Choroid plexus epithelial cell (primary cell): ENCODE measurements at regions not wholly inside any gene's neighbourhood (a gene's known extent, or its start where the extent isn't known, plus 50 kb on each side); places are given as distances from the start of the nearest gene placed in this dataset.

Experiments
- DNase-seq: peaks from one replicate; pipeline ENCODE4 v3.0.0-alpha.2; 2010; ENCODE audit warnings: low read depth
- H3K4me3 ChIP-seq: 2 replicates; pipeline ENCODE4 v1.5.1; 2011; ENCODE audit warnings: low read depth, mild to moderate bottlenecking, control low read depth, low read length, moderate library complexity
- TF ChIP-seq, protein P1 (sequence below): conservative IDR thresholded peaks from 2 replicates; pipeline ENCODE4 v1.5.1; 2011; ENCODE audit warnings: low read depth, mild to moderate bottlenecking, control low read depth, inconsistent platforms, low read length, moderate library complexity

DNA sequence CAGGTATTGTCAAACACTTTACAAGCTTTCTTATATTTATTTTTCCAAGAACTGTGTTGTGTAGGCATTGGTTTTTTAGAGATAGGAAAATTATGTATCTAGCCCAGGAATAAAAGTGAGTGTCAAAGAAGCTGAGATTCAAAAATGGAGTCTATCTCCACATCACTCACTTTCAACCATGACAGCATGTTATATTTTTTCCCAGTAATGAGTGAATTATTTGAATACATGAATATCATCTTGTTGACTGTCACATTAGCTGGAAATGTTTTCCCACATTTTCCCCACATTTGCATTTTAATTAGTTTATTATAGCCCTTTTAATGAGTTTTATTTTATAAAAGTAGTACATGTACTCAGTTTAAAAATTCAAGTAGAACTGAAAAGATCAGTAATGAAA, 693.7 kb downstream of the PCDH18 start:
- H3K4me3 ChIP-seq, result no peak overlapping the region
- DNase-seq, result no peak
- TF ChIP-seq, protein P1, sequence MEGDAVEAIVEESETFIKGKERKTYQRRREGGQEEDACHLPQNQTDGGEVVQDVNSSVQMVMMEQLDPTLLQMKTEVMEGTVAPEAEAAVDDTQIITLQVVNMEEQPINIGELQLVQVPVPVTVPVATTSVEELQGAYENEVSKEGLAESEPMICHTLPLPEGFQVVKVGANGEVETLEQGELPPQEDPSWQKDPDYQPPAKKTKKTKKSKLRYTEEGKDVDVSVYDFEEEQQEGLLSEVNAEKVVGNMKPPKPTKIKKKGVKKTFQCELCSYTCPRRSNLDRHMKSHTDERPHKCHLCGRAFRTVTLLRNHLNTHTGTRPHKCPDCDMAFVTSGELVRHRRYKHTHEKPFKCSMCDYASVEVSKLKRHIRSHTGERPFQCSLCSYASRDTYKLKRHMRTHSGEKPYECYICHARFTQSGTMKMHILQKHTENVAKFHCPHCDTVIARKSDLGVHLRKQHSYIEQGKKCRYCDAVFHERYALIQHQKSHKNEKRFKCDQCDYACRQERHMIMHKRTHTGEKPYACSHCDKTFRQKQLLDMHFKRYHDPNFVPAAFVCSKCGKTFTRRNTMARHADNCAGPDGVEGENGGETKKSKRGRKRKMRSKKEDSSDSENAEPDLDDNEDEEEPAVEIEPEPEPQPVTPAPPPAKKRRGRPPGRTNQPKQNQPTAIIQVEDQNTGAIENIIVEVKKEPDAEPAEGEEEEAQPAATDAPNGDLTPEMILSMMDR, result no peak

DNA sequence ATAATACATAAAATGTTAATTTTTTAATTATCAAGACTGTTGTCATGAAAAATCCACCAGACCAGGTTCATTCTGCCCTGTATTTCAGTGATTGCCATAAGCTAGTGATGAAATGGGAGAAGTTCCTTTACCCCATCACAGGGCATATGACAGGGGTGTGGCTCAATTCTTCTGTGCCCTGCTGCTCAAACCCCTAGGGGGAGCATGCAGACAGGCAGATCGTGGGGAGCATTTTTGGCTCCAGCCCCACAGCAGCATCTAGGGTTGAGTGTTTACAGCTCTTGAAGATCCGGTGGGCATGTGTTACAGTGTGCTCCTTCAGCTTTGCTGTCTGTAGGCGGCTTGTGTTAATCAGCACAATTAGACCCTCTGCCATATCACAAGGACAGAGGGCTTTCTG, 700.7 kb downstream of the PCDH18 start:
- TF ChIP-seq, protein P1, result peak; percentile 20
- DNase-seq, result no peak
- no peak overlapping the region for H3K4me3 ChIP-seq

DNA sequence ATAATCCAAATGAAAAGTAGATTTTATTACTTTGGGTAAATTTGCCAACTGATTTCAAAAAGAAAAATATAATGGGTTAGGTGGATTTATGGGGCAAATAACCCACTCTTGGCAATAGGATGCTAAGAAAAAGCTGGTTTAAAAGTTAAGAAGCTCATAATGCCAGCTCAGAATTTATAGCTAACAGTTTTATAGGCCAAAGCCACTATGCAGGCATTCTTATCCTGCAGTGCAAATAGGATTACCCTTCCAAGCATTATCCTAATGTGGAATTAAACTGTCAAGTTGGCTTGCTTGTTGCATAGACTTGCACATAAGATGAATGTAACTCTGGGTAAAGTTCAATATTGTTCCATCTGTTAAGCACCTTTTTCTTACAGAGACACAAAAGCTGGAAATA, 703.0 kb downstream of the PCDH18 start:
- TF ChIP-seq, protein P1, result no peak
- H3K4me3 ChIP-seq, result no peak overlapping the region
- DNase-seq, result no peak

DNA sequence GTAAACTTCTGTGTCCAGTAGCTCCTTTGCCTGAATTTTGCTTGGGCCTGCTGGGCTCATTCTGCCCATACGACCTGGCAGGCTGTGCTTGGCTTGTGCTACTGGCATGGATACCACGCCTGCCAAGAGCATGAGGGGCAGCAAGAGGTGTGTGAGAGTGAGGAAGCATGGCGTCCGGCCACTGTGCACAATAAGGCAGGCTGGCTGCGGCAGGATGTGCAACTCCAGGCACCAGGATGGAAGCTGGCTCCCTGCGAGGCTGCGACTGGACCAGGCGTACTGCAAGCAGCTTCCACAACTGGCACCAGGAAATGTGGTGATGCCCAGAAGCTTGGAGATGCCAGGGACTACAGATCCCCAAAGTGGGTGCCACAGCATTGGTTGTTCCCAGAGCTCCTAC, 709.3 kb downstream of the PCDH18 start:
- TF ChIP-seq, protein P1, result no peak
- no peak for DNase-seq
- H3K4me3 ChIP-seq, result no peak overlapping the region

DNA sequence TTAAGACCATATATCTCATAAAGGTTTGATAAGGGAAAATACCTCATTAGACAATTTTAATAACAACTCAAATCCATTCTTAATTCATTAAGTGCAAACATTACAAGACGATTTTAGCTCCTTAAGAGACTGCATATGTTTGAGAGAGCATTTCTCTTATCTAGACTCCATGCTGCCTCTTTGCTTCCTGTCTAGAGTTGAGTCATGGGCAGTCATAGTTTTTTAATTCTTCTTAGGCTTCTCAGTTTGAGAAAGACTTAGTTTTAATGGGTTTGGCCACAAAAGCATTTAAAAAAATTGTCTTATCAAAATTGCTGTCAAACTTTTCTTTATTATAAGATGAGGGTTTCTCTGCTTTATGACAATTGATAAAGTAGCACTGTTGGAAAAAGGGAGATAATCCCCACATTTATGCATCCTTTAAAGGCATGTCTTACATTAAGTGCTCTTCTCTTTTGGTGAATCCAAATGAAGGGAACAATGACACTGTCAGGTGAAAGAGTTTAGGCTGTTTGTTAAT, 713.4 kb downstream of the PCDH18 start:
- DNase-seq, result peak; percentile 71
- TF ChIP-seq, protein P1, result no peak
- no peak overlapping the region for H3K4me3 ChIP-seq

DNA sequence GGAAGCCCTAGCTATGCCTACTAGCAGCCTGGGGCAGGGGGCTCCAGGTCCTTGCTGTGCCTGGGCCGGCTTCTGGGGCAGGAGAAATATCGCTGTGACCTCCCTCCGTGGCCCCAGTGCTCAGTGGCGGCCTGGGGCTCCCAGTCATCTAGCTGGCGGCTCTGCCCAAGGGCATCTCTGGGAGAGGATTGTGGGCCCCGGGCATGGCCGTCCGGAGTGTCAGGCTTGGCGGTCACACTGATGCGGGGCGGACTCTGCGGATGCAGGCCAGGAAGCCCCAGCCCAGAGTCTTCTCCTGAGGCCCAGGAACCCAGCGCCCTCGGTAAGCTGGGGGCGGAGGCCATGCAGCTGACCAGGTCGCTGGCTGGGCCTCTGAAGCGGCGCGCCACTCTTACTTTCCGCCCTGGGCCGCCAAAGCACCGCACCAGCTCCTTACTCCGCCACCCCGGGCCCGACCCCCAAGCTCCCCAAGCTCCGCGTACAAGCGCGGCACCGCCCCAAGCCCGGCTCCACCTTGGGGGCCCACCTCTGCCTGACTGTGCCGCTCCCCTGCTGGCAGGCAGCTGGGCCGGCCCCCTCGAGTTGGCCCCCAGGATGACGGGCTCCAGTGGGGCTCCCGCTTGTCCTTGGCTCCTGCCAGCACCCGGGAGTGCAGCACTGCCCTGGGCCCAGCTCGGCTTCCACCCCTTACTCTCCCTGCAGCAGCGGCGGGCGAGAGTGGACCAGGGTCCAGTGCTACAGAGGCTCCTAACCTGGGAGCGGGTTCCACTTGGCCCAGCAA, 720.0 kb downstream of the PCDH18 start:
- DNase-seq, result no peak
- H3K4me3 ChIP-seq, result no peak overlapping the region
- TF ChIP-seq, protein P1, result no peak
